Keratinocyte (primary cell): ENCODE measurements at regions not wholly inside any gene's neighbourhood (a gene's known extent, or its start where the extent isn't known, plus 50 kb on each side); places are given as distances from the start of the nearest gene placed in this dataset.

Experiments
- EZH2 ChIP-seq: IDR thresholded peaks from one replicate; pipeline ENCODE4 v1.6.1; 2012; ENCODE audit warnings: inconsistent platforms, mild to moderate bottlenecking, low read length, moderate library complexity
- TF ChIP-seq, protein P1 (sequence below), 3 experiments: IDR thresholded peaks in 1 of 3; conservative IDR thresholded peaks in 1 of 3; optimal IDR thresholded peaks in 1 of 3; 2 replicates in 2 of 3; 3 replicates in 1 of 3; pipeline versions ENCODE3 to v1.5.1; 2011; ENCODE audit warnings: low read length in 3 of 3, mild to moderate bottlenecking in 3 of 3, moderate library complexity in 2 of 3, control low read depth in 1 of 3, inconsistent platforms in 1 of 3; ENCODE audit not compliant: insufficient read depth in 2 of 3; ENCODE audit errors: extremely low read depth in 1 of 3

DNA sequence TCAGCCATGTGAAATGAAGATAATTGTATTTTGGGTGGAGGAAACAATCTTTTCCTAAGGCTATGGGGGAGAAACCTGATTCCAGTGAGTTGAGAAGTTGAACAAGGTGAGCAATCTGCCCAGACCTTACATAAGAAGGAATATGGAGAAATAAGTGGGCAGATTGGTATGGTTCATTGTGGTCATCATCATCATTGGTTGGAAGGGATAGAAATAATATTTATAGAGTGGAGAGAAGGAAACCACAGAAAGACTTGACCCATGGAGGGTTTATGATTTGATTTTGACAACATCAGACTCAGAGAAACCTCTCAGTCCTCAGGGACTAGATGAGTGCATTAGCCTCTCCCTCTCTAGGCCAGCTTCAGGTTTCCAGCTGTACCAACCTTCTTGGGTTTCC lies 177.9 kb upstream of the NEIL3 start:
- TF ChIP-seq, protein P1, sequence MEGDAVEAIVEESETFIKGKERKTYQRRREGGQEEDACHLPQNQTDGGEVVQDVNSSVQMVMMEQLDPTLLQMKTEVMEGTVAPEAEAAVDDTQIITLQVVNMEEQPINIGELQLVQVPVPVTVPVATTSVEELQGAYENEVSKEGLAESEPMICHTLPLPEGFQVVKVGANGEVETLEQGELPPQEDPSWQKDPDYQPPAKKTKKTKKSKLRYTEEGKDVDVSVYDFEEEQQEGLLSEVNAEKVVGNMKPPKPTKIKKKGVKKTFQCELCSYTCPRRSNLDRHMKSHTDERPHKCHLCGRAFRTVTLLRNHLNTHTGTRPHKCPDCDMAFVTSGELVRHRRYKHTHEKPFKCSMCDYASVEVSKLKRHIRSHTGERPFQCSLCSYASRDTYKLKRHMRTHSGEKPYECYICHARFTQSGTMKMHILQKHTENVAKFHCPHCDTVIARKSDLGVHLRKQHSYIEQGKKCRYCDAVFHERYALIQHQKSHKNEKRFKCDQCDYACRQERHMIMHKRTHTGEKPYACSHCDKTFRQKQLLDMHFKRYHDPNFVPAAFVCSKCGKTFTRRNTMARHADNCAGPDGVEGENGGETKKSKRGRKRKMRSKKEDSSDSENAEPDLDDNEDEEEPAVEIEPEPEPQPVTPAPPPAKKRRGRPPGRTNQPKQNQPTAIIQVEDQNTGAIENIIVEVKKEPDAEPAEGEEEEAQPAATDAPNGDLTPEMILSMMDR (optimal IDR thresholded peaks at IDR 0.05 in 1 of 3, IDR thresholded peaks at IDR 0.05 in 1 of 3, conservative IDR thresholded peaks at IDR 0.05 in 1 of 3; ENCODE audit: extremely low read depth in 1 of 3, insufficient read depth in 2 of 3, low read length in 3 of 3): no peak
- TF ChIP-seq EZH2: no peak
